ENCODE measurements at regions not wholly inside any gene's neighbourhood (a gene's known extent, or its start where the extent isn't known, plus 50 kb on each side); places are given as distances from the start of the nearest gene placed in this dataset.
A peak's percentile ranks its signal among the peaks of the same experiment; 100 is the strongest.

GRCh38 chr17:71802663-71803062 lies 318.2 kb upstream of the SOX9 start:
- peaks cover 0 to 7% (median under 1%) of the 10 kb centered on the region in 4 donors for H3K4me1 ChIP-seq (ENCODE audit: control insufficient read depth in 4 of 4, insufficient read depth in 4 of 4, low read length in 3 of 4)
- DNase-seq (ENCODE audit: low spot score): no peak
- H3K27ac ChIP-seq (ENCODE audit: low read depth in 1 of 2, low read length in 2 of 2): no peak overlapping the region
- no peak for TF ChIP-seq NR2F2 (IDR thresholded peaks at IDR 0.05)
- TF ChIP-seq YY1 (IDR thresholded peaks at IDR 0.05): no peak
- no peak for TF ChIP-seq JUND (IDR thresholded peaks at IDR 0.05)
- TF ChIP-seq FOXA2 (IDR thresholded peaks at IDR 0.05): no peak
- TF ChIP-seq FOXA1 (IDR thresholded peaks at IDR 0.05): no peak
- no peak for TF ChIP-seq RXRA (IDR thresholded peaks at IDR 0.05)
- TF ChIP-seq GABPA (IDR thresholded peaks at IDR 0.05 in 1 of 2, conservative IDR thresholded peaks at IDR 0.05 in 1 of 2): no peak
- TF ChIP-seq, protein P1, sequence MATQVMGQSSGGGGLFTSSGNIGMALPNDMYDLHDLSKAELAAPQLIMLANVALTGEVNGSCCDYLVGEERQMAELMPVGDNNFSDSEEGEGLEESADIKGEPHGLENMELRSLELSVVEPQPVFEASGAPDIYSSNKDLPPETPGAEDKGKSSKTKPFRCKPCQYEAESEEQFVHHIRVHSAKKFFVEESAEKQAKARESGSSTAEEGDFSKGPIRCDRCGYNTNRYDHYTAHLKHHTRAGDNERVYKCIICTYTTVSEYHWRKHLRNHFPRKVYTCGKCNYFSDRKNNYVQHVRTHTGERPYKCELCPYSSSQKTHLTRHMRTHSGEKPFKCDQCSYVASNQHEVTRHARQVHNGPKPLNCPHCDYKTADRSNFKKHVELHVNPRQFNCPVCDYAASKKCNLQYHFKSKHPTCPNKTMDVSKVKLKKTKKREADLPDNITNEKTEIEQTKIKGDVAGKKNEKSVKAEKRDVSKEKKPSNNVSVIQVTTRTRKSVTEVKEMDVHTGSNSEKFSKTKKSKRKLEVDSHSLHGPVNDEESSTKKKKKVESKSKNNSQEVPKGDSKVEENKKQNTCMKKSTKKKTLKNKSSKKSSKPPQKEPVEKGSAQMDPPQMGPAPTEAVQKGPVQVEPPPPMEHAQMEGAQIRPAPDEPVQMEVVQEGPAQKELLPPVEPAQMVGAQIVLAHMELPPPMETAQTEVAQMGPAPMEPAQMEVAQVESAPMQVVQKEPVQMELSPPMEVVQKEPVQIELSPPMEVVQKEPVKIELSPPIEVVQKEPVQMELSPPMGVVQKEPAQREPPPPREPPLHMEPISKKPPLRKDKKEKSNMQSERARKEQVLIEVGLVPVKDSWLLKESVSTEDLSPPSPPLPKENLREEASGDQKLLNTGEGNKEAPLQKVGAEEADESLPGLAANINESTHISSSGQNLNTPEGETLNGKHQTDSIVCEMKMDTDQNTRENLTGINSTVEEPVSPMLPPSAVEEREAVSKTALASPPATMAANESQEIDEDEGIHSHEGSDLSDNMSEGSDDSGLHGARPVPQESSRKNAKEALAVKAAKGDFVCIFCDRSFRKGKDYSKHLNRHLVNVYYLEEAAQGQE (IDR thresholded peaks at IDR 0.05): no peak
- no peak for TF ChIP-seq RAD21 (IDR thresholded peaks at IDR 0.05)
- no peak overlapping the region for H3K4me3 ChIP-seq (ENCODE audit: low read depth in 1 of 3, low read length in 3 of 3)
- no peaks in the 10 kb centered on the region for H3K36me3 ChIP-seq (ENCODE audit: control insufficient read depth in 4 of 4, insufficient read depth in 3 of 4, low read depth in 1 of 4, low read length in 3 of 4)
- no peak overlapping the region for H3K9ac ChIP-seq (ENCODE audit: low read depth in 1 of 2, low read length in 2 of 2)
- H3K9me3 ChIP-seq (ENCODE audit: control insufficient read depth in 4 of 4, low read length in 3 of 4): no peaks in the 10 kb centered on the region
- WGBS: 97% methylated on average over 3 of the region's 3 CpGs
- H3K27me3 ChIP-seq (ENCODE audit: control insufficient read depth in 4 of 4, insufficient read depth in 4 of 4, low read length in 3 of 4): peaks cover 0 to 2% (median 0%) of the 10 kb centered on the region in 4 donors

GRCh38 chr17:71803656-71804284 lies 317.1 kb upstream of the SOX9 start:
- H3K9ac ChIP-seq (ENCODE audit: low read depth in 1 of 2, low read length in 2 of 2): no peak overlapping the region
- no peak overlapping the region for H3K27ac ChIP-seq (ENCODE audit: low read depth in 1 of 2, low read length in 2 of 2)
- no peak overlapping the region for H3K4me3 ChIP-seq (ENCODE audit: low read depth in 1 of 3, low read length in 3 of 3)
- no peak for DNase-seq (ENCODE audit: low spot score)
- peaks cover 0 to 7% (median under 1%) of the 10 kb centered on the region in 4 donors for H3K4me1 ChIP-seq (ENCODE audit: control insufficient read depth in 4 of 4, insufficient read depth in 4 of 4, low read length in 3 of 4)
- H3K36me3 ChIP-seq (ENCODE audit: control insufficient read depth in 4 of 4, insufficient read depth in 3 of 4, low read depth in 1 of 4, low read length in 3 of 4): no peaks in the 10 kb centered on the region
- H3K9me3 ChIP-seq (ENCODE audit: control insufficient read depth in 4 of 4, low read length in 3 of 4): no peaks in the 10 kb centered on the region
- 94% methylated on average over 1 of the region's 1 CpG for WGBS
- TF ChIP-seq FOXA2 (IDR thresholded peaks at IDR 0.05) (no peak), EGR1 (IDR thresholded peaks at IDR 0.05; ENCODE audit: low read depth in 2 of 2) (no peak), YY1 (IDR thresholded peaks at IDR 0.05) (peak; percentile 21), HNF4A (conservative IDR thresholded peaks at IDR 0.05) (peak; percentile 64 to 73), HNF4G (IDR thresholded peaks at IDR 0.05) (peak; percentile 35), RAD21 (IDR thresholded peaks at IDR 0.05) (peak in 1 of 2 donors; percentile 39), SP1 (IDR thresholded peaks at IDR 0.05) (peak; percentile 56), GABPA (IDR thresholded peaks at IDR 0.05 in 1 of 2, conservative IDR thresholded peaks at IDR 0.05 in 1 of 2) (peak in 1 of 2 donors; percentile 13), ATF3 (IDR thresholded peaks at IDR 0.05) (no peak), NR2F2 (IDR thresholded peaks at IDR 0.05) (no peak), FOXA1 (IDR thresholded peaks at IDR 0.05) (no peak), RXRA (IDR thresholded peaks at IDR 0.05) (peak; percentile 20 to 36)
- TF ChIP-seq, protein P1 (IDR thresholded peaks at IDR 0.05): no peak
- TF ChIP-seq, protein P2, sequence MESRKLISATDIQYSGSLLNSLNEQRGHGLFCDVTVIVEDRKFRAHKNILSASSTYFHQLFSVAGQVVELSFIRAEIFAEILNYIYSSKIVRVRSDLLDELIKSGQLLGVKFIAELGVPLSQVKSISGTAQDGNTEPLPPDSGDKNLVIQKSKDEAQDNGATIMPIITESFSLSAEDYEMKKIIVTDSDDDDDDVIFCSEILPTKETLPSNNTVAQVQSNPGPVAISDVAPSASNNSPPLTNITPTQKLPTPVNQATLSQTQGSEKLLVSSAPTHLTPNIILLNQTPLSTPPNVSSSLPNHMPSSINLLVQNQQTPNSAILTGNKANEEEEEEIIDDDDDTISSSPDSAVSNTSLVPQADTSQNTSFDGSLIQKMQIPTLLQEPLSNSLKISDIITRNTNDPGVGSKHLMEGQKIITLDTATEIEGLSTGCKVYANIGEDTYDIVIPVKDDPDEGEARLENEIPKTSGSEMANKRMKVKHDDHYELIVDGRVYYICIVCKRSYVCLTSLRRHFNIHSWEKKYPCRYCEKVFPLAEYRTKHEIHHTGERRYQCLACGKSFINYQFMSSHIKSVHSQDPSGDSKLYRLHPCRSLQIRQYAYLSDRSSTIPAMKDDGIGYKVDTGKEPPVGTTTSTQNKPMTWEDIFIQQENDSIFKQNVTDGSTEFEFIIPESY (IDR thresholded peaks at IDR 0.05): no peak
- TF ChIP-seq, protein P3, sequence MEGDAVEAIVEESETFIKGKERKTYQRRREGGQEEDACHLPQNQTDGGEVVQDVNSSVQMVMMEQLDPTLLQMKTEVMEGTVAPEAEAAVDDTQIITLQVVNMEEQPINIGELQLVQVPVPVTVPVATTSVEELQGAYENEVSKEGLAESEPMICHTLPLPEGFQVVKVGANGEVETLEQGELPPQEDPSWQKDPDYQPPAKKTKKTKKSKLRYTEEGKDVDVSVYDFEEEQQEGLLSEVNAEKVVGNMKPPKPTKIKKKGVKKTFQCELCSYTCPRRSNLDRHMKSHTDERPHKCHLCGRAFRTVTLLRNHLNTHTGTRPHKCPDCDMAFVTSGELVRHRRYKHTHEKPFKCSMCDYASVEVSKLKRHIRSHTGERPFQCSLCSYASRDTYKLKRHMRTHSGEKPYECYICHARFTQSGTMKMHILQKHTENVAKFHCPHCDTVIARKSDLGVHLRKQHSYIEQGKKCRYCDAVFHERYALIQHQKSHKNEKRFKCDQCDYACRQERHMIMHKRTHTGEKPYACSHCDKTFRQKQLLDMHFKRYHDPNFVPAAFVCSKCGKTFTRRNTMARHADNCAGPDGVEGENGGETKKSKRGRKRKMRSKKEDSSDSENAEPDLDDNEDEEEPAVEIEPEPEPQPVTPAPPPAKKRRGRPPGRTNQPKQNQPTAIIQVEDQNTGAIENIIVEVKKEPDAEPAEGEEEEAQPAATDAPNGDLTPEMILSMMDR (IDR thresholded peaks at IDR 0.05; ENCODE audit: low read depth, low read length, missing input control): no peak
- TF ChIP-seq, protein P4, sequence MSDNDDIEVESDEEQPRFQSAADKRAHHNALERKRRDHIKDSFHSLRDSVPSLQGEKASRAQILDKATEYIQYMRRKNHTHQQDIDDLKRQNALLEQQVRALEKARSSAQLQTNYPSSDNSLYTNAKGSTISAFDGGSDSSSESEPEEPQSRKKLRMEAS (IDR thresholded peaks at IDR 0.05): peak; percentile 12
- peaks cover 0 to 2% (median 0%) of the 10 kb centered on the region in 4 donors for H3K27me3 ChIP-seq (ENCODE audit: control insufficient read depth in 4 of 4, insufficient read depth in 4 of 4, low read length in 3 of 4)

Data from liver (tissue), 8 donors.